ENCODE measurements at regions not wholly inside any gene's neighbourhood (a gene's known extent, or its start where the extent isn't known, plus 50 kb on each side); places are given as distances from the start of the nearest gene placed in this dataset.

DNA sequence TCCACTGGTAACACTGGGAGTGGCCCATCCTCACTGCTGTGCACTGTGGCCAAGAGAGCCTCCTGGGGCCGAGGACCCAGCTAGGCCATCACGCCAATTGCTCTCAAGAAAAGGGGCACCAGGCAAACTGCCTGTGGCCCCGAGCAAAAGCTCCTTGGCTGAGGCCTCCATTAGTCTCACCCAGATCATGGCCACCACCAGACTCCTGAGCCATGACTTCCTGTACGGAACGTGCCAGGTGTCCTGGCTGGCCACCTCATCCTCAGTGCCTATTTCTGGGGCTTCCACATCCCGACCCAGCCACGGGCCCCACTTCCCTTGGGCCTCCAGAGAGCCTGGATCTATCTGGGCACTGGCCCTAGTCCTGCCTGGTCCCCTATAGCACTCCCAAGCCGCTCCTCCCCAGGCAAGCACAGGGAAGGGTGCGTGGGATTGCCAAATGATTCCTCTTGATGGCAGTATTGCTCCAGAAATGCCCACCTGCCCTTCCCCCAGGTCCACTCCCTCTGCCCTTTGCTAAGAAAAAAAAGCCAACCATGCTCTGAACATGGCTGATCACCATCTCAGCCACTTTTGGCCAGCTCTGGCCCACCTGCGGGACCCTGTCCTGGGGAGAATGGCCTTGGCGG, 212.6 kb upstream of the AGTR2 start (continued):
- no peak for TF ChIP-seq SOX5 (CRISPR knock-in tag; IDR thresholded peaks at IDR 0.05; ENCODE audit: borderline replicate concordance)
- TF ChIP-seq SMC3 (IDR thresholded peaks at IDR 0.05; ENCODE audit: low read length) = peak; percentile 38; the same call in 1 of the 2 replicates
- TF ChIP-seq KLF15 (CRISPR knock-in tag; IDR thresholded peaks at IDR 0.05; ENCODE audit: borderline replicate concordance) = no peak
- TF ChIP-seq ZBTB7A (CRISPR knock-in tag; IDR thresholded peaks at IDR 0.05) = no peak
- TF ChIP-seq, protein P1, sequence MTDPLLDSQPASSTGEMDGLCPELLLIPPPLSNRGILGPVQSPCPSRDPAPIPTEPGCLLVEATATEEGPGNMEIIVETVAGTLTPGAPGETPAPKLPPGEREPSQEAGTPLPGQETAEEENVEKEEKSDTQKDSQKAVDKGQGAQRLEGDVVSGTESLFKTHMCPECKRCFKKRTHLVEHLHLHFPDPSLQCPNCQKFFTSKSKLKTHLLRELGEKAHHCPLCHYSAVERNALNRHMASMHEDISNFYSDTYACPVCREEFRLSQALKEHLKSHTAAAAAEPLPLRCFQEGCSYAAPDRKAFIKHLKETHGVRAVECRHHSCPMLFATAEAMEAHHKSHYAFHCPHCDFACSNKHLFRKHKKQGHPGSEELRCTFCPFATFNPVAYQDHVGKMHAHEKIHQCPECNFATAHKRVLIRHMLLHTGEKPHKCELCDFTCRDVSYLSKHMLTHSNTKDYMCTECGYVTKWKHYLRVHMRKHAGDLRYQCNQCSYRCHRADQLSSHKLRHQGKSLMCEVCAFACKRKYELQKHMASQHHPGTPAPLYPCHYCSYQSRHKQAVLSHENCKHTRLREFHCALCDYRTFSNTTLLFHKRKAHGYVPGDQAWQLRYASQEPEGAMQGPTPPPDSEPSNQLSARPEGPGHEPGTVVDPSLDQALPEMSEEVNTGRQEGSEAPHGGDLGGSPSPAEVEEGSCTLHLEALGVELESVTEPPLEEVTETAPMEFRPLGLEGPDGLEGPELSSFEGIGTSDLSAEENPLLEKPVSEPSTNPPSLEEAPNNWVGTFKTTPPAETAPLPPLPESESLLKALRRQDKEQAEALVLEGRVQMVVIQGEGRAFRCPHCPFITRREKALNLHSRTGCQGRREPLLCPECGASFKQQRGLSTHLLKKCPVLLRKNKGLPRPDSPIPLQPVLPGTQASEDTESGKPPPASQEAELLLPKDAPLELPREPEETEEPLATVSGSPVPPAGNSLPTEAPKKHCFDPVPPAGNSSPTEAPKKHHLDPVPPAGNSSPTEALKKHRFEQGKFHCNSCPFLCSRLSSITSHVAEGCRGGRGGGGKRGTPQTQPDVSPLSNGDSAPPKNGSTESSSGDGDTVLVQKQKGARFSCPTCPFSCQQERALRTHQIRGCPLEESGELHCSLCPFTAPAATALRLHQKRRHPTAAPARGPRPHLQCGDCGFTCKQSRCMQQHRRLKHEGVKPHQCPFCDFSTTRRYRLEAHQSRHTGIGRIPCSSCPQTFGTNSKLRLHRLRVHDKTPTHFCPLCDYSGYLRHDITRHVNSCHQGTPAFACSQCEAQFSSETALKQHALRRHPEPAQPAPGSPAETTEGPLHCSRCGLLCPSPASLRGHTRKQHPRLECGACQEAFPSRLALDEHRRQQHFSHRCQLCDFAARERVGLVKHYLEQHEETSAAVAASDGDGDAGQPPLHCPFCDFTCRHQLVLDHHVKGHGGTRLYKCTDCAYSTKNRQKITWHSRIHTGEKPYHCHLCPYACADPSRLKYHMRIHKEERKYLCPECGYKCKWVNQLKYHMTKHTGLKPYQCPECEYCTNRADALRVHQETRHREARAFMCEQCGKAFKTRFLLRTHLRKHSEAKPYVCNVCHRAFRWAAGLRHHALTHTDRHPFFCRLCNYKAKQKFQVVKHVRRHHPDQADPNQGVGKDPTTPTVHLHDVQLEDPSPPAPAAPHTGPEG (CRISPR knock-in tag; IDR thresholded peaks at IDR 0.05) = no peak
- no peak for TF ChIP-seq FOXO1 (CRISPR knock-in tag; IDR thresholded peaks at IDR 0.05)
- no peak for TF ChIP-seq ELK4 (CRISPR knock-in tag; IDR thresholded peaks at IDR 0.05; ENCODE audit: borderline replicate concordance)
- no peak for TF ChIP-seq KLF11 (CRISPR knock-in tag; IDR thresholded peaks at IDR 0.05)
- TF ChIP-seq HOXA5 (CRISPR knock-in tag; IDR thresholded peaks at IDR 0.05) = no peak
- no peak for TF ChIP-seq NPAS2 (CRISPR knock-in tag; IDR thresholded peaks at IDR 0.05; ENCODE audit: borderline replicate concordance)
- TF ChIP-seq, protein P2, sequence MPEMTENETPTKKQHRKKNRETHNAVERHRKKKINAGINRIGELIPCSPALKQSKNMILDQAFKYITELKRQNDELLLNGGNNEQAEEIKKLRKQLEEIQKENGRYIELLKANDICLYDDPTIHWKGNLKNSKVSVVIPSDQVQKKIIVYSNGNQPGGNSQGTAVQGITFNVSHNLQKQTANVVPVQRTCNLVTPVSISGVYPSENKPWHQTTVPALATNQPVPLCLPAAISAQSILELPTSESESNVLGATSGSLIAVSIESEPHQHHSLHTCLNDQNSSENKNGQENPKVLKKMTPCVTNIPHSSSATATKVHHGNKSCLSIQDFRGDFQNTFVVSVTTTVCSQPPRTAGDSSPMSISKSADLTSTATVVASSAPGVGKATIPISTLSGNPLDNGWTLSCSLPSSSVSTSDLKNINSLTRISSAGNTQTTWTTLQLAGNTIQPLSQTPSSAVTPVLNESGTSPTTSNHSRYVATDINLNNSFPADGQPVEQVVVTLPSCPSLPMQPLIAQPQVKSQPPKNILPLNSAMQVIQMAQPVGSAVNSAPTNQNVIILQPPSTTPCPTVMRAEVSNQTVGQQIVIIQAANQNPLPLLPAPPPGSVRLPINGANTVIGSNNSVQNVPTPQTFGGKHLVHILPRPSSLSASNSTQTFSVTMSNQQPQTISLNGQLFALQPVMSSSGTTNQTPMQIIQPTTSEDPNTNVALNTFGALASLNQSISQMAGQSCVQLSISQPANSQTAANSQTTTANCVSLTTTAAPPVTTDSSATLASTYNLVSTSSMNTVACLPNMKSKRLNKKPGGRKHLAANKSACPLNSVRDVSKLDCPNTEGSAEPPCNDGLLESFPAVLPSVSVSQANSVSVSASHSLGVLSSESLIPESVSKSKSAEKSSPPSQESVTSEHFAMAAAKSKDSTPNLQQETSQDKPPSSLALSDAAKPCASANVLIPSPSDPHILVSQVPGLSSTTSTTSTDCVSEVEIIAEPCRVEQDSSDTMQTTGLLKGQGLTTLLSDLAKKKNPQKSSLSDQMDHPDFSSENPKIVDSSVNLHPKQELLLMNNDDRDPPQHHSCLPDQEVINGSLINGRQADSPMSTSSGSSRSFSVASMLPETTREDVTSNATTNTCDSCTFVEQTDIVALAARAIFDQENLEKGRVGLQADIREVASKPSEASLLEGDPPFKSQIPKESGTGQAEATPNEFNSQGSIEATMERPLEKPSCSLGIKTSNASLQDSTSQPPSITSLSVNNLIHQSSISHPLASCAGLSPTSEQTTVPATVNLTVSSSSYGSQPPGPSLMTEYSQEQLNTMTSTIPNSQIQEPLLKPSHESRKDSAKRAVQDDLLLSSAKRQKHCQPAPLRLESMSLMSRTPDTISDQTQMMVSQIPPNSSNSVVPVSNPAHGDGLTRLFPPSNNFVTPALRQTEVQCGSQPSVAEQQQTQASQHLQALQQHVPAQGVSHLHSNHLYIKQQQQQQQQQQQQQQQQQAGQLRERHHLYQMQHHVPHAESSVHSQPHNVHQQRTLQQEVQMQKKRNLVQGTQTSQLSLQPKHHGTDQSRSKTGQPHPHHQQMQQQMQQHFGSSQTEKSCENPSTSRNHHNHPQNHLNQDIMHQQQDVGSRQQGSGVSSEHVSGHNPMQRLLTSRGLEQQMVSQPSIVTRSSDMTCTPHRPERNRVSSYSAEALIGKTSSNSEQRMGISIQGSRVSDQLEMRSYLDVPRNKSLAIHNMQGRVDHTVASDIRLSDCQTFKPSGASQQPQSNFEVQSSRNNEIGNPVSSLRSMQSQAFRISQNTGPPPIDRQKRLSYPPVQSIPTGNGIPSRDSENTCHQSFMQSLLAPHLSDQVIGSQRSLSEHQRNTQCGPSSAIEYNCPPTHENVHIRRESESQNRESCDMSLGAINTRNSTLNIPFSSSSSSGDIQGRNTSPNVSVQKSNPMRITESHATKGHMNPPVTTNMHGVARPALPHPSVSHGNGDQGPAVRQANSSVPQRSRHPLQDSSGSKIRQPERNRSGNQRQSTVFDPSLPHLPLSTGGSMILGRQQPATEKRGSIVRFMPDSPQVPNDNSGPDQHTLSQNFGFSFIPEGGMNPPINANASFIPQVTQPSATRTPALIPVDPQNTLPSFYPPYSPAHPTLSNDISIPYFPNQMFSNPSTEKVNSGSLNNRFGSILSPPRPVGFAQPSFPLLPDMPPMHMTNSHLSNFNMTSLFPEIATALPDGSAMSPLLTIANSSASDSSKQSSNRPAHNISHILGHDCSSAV (CRISPR knock-in tag; IDR thresholded peaks at IDR 0.05; ENCODE audit: borderline replicate concordance) = no peak
- TF ChIP-seq ZNF557 (CRISPR knock-in tag; IDR thresholded peaks at IDR 0.05) = no peak
- TF ChIP-seq NR2F6 (IDR thresholded peaks at IDR 0.05) = no peak
- no peak for TF ChIP-seq NR2F6 (CRISPR knock-in tag; IDR thresholded peaks at IDR 0.05)
- no peak for TF ChIP-seq ZBTB21 (CRISPR knock-in tag; IDR thresholded peaks at IDR 0.05)
- no peak for TF ChIP-seq ZFP62 (CRISPR knock-in tag; IDR thresholded peaks at IDR 0.05)
